ENCODE measurements at regions not wholly inside any gene's neighbourhood (a gene's known extent, or its start where the extent isn't known, plus 50 kb on each side); places are given as distances from the start of the nearest gene placed in this dataset.

- TF ChIP-seq, protein P1, sequence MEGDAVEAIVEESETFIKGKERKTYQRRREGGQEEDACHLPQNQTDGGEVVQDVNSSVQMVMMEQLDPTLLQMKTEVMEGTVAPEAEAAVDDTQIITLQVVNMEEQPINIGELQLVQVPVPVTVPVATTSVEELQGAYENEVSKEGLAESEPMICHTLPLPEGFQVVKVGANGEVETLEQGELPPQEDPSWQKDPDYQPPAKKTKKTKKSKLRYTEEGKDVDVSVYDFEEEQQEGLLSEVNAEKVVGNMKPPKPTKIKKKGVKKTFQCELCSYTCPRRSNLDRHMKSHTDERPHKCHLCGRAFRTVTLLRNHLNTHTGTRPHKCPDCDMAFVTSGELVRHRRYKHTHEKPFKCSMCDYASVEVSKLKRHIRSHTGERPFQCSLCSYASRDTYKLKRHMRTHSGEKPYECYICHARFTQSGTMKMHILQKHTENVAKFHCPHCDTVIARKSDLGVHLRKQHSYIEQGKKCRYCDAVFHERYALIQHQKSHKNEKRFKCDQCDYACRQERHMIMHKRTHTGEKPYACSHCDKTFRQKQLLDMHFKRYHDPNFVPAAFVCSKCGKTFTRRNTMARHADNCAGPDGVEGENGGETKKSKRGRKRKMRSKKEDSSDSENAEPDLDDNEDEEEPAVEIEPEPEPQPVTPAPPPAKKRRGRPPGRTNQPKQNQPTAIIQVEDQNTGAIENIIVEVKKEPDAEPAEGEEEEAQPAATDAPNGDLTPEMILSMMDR (IDR thresholded peaks at IDR 0.05), result no peak
- no peak for TF ChIP-seq POLR2A (IDR thresholded peaks at IDR 0.05)
Observed at GRCh38 chrX:65925592-65925991, 114.3 kb downstream of the VSIG4 start.

Data from adrenal gland (tissue), 5 donors.